GM12878 (cell line): ENCODE measurements at regions not wholly inside any gene's neighbourhood (a gene's known extent, or its start where the extent isn't known, plus 50 kb on each side); places are given as distances from the start of the nearest gene placed in this dataset.

Experiments used
- ATAC-seq: fragments of 200-7000 bp; cut with Tn5 transposase; 3 replicates; pipeline ENCODE4 v1.9.1; 2020; ENCODE audit warnings: mild to moderate bottlenecking, moderate library complexity
- BruUV-seq: library from RNA; stranded (reverse); fragments of 400-500 nt; replicated peaks from 2 replicates; lab custom pipeline; 2021; lab: Mats Ljungman, UMichigan
- CTCF ChIA-PET: fragments of 300-600 bp; sonication (Branson Sonifier 250); formaldehyde crosslinking; extraction: SDS; loops from one replicate; lab custom pipeline; 2021; ENCODE audit warnings: inconsistent platforms; lab: Yijun Ruan, JAX
- POLR2A ChIA-PET: fragments of 350-600 bp; formaldehyde crosslinking; extraction: SDS; loops from one replicate; lab custom pipeline; 2021; ENCODE audit warnings: inconsistent platforms; lab: Charles Lee
- RAD21 ChIA-PET: fragments of 300-600 bp; sonication (Branson Sonifier 250); formaldehyde crosslinking; loops from one replicate; lab custom pipeline; 2023; ENCODE audit warnings: antibody characterized with exemption; ENCODE audit not compliant: unreplicated experiment; lab: Charles Lee
- SMC1A ChIA-PET: fragments of 300-600 bp; sonication (Branson Sonifier 250); formaldehyde crosslinking; loops from one replicate; lab custom pipeline; 2023; ENCODE audit not compliant: unreplicated experiment, uncharacterized antibody; lab: Charles Lee
- DNase-seq: peaks from one replicate; pipeline ENCODE4 v3.0.0-alpha.2; 2011; ENCODE audit warnings: low read depth, low spot score
- FAIRE-seq: peaks from 3 replicates; lab custom pipeline; 2011; peaks lifted over from hg19 to GRCh38; lab: Jason Lieb, UNC
- H2AFZ ChIP-seq: 2 replicates; pipeline ENCODE4 v1.6.0; 2011; ENCODE audit warnings: low read depth, low read length, control low read depth; ENCODE audit not compliant: control insufficient read depth
- H3K27ac ChIP-seq: 2 replicates; pipeline ENCODE4 v1.5.1; 2011; ENCODE audit warnings: control low read depth; ENCODE audit not compliant: control insufficient read depth, insufficient read depth
- H3K27me3 ChIP-seq, 2 experiments: replicated peaks in 1 of 2; 2 replicates each; pipeline versions ENCODE4 v1.6.0 to v1.6.1; 2011; ENCODE audit warnings: low read length in 1 of 2; ENCODE audit not compliant: control insufficient read depth in 2 of 2, insufficient read depth in 2 of 2
- H3K36me3 ChIP-seq, 2 experiments: 2 replicates each; pipeline ENCODE4 v1.5.1; 2011; ENCODE audit warnings: low read length in 1 of 2; ENCODE audit not compliant: control insufficient read depth in 2 of 2, insufficient read depth in 2 of 2
- H3K4me1 ChIP-seq: 2 replicates; pipeline ENCODE4 v1.6.1; 2011; ENCODE audit warnings: mild to moderate bottlenecking, low read length, moderate library complexity, mixed read lengths; ENCODE audit not compliant: control insufficient read depth, insufficient read depth
- H3K4me2 ChIP-seq: 2 replicates; pipeline ENCODE4 v1.6.0; 2011; ENCODE audit warnings: control low read depth; ENCODE audit not compliant: control insufficient read depth, insufficient read depth
- H3K4me3 ChIP-seq: fragments of 200-600 bp; sonication (generic); 2 replicates; pipeline ENCODE4 v1.5.1; 2016
- H3K79me2 ChIP-seq: 2 replicates; pipeline ENCODE4 v1.6.0; 2011; ENCODE audit warnings: low read length; ENCODE audit not compliant: control insufficient read depth, insufficient read depth
- H3K9ac ChIP-seq: 2 replicates; pipeline ENCODE4 v1.8.0; 2011; ENCODE audit warnings: low read length, control low read depth, mixed read lengths; ENCODE audit not compliant: control insufficient read depth, insufficient read depth
- H3K9me3 ChIP-seq: replicated peaks from 3 replicates; pipeline ENCODE4 v1.5.1; 2011; ENCODE audit warnings: mild to moderate bottlenecking, low read length; ENCODE audit not compliant: control insufficient read depth, insufficient read depth
- H4K20me1 ChIP-seq: 2 replicates; pipeline ENCODE4 v1.6.0; 2011; ENCODE audit not compliant: control insufficient read depth, insufficient read depth
- CHD1 ChIP-seq: IDR thresholded peaks from 2 replicates; pipeline ENCODE4 v1.6.1; 2012; ENCODE audit warnings: low read depth, low read length, improper control_type of control experiment
- E2F4 ChIP-seq: IDR thresholded peaks from 2 replicates; pipeline ENCODE4 v1.6.1; 2012; ENCODE audit warnings: low read depth, low read length, improper control_type of control experiment
- IKZF2 ChIP-seq, 2 experiments: fragments of 450-650 bp; IDR thresholded peaks; 2 replicates each; pipeline ENCODE4 v1.6.1; 2017; ENCODE audit warnings: mild to moderate bottlenecking in 2 of 2, moderate library complexity in 2 of 2
- IRF4 ChIP-seq: IDR thresholded peaks from 2 replicates; pipeline ENCODE4 v1.6.1; 2011; ENCODE audit warnings: low read depth, low read length
- NFIC ChIP-seq: IDR thresholded peaks from 2 replicates; pipeline ENCODE4 v1.6.1; 2012; ENCODE audit warnings: low read depth, mild to moderate bottlenecking, inconsistent platforms, low read length, moderate library complexity
- SP1 ChIP-seq: IDR thresholded peaks from one replicate; pipeline ENCODE4 v1.6.1; 2011; ENCODE audit warnings: low read depth, low read length
- SRF ChIP-seq, 2 experiments: IDR thresholded peaks; 2 replicates each; pipeline ENCODE4 v1.6.1; 2011; ENCODE audit warnings: low read depth in 2 of 2, low read length in 2 of 2, mild to moderate bottlenecking in 1 of 2, moderate library complexity in 1 of 2
- TCF3 ChIP-seq: IDR thresholded peaks from 2 replicates; pipeline ENCODE4 v1.6.1; 2012; ENCODE audit warnings: low read depth, mild to moderate bottlenecking, low read length, borderline replicate concordance; ENCODE audit not compliant: insufficient read depth
- ZNF217 ChIP-seq: fragments of 450-650 bp; IDR thresholded peaks from 2 replicates; pipeline ENCODE4 v1.6.1; 2017; ENCODE audit warnings: antibody characterized with exemption, mild to moderate bottlenecking
- ZNF687 ChIP-seq: fragments of 450-650 bp; IDR thresholded peaks from 2 replicates; pipeline ENCODE4 v1.6.1; 2017; ENCODE audit warnings: mild to moderate bottlenecking, moderate library complexity
- WGBS: methylation state at CpG from one replicate; pipeline ENCODE4 v1.1.6; 2016; ENCODE audit warnings: low lambda C conversion rate; ENCODE audit not compliant: insufficient replicate concordance, insufficient coverage; ENCODE audit errors: missing lambda C conversion rate; 5-methylcytosine and 5-hydroxymethylcytosine counted together
- in situ Hi-C: fragments of 300-500 bp; cut with MboI; formaldehyde crosslinking; loops from 9 replicates; pipeline ENCODE4 v1.14.3; 2018; ENCODE audit warnings: mixed read lengths
- intact Hi-C: fragments of 100-400 bp; cut with micrococcal nuclease; formaldehyde crosslinking; loops from one replicate; pipeline ENCODE4 v1.14.2; 2022; ENCODE audit not compliant: unreplicated experiment

- H3K4me2 ChIP-seq = no peak overlapping the region
- TF ChIP-seq ZNF687 (no peak), TCF3 (no peak), CHD1 (no peak), SP1 (no peak), NFIC (no peak), IRF4 (no peak), IKZF2 (IDR thresholded peaks at IDR 0.05) (no peak), ZNF217 (no peak), SRF (IDR thresholded peaks at IDR 0.05; ENCODE audit: low read depth in 2 of 2, low read length in 2 of 2) (no peak), E2F4 (no peak)
- TF ChIP-seq, all 136 proteins: peak for 0
- Histone ChIP-seq H3K4me3 (no peak overlapping the region), H4K20me1 (no peaks in the 10 kb centered on the region), H3K9me3 (no peaks in the 10 kb centered on the region), H3K9ac (no peak overlapping the region), H3K4me1 (no peaks in the 10 kb centered on the region), H2AFZ (no peak overlapping the region), H3K27ac (no peak overlapping the region), H3K27me3 (no peaks in the 10 kb centered on the region), H3K36me3 (no peaks in the 10 kb centered on the region), H3K79me2 (no peaks in the 10 kb centered on the region)
- ChIA-PET SMC1A (no interaction called here), CTCF (no interaction called here), RAD21 (no interaction called here), POLR2A (no interaction called here)
- ATAC-seq (no peak), DNase-seq (no peak), FAIRE-seq (no peak)
- 5% methylated on average over 2 of the region's 2 CpGs for WGBS
- intact Hi-C loops (no loop called here), in situ Hi-C loops (no loop called here)
- no TSS peak for BruUV-seq
Observed at GRCh38 chrX:45591650-45592049, 391.0 kb upstream of the DIPK2B start.
